ENCODE measurements at regions not wholly inside any gene's neighbourhood (a gene's known extent, or its start where the extent isn't known, plus 50 kb on each side); places are given as distances from the start of the nearest gene placed in this dataset.

DNA sequence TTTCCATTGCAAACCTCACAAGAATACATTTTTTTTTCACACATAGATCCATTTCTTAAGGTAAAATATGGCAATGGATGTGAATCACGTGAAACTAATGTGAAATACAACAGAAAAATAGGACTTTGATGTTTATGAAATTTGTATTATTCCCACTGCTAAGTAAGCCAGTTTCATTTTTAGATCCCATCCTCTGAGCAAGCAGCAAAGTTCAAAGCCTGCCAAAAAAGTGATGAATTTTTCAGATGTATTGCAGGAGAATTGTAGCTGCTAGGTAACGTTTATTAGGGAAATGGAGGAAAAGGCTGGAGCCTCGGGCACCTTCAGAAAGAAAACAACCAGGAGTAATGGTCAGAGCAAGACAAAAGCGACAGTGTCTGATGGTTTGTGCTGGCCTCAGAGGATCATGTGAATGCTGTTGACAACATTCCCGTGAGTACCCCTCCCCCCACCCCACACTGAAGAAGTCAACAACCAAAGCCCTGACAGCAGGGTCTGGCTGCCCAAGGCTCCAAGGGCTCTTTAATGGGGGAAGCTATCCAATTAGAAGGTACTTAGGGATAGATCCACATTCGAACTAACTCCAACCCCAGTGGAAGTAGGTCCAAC is 95.5 kb downstream of the OXGR1 start:
- TF ChIP-seq, protein P1, sequence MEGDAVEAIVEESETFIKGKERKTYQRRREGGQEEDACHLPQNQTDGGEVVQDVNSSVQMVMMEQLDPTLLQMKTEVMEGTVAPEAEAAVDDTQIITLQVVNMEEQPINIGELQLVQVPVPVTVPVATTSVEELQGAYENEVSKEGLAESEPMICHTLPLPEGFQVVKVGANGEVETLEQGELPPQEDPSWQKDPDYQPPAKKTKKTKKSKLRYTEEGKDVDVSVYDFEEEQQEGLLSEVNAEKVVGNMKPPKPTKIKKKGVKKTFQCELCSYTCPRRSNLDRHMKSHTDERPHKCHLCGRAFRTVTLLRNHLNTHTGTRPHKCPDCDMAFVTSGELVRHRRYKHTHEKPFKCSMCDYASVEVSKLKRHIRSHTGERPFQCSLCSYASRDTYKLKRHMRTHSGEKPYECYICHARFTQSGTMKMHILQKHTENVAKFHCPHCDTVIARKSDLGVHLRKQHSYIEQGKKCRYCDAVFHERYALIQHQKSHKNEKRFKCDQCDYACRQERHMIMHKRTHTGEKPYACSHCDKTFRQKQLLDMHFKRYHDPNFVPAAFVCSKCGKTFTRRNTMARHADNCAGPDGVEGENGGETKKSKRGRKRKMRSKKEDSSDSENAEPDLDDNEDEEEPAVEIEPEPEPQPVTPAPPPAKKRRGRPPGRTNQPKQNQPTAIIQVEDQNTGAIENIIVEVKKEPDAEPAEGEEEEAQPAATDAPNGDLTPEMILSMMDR (IDR thresholded peaks at IDR 0.05): no peak
- TF ChIP-seq, protein P2, sequence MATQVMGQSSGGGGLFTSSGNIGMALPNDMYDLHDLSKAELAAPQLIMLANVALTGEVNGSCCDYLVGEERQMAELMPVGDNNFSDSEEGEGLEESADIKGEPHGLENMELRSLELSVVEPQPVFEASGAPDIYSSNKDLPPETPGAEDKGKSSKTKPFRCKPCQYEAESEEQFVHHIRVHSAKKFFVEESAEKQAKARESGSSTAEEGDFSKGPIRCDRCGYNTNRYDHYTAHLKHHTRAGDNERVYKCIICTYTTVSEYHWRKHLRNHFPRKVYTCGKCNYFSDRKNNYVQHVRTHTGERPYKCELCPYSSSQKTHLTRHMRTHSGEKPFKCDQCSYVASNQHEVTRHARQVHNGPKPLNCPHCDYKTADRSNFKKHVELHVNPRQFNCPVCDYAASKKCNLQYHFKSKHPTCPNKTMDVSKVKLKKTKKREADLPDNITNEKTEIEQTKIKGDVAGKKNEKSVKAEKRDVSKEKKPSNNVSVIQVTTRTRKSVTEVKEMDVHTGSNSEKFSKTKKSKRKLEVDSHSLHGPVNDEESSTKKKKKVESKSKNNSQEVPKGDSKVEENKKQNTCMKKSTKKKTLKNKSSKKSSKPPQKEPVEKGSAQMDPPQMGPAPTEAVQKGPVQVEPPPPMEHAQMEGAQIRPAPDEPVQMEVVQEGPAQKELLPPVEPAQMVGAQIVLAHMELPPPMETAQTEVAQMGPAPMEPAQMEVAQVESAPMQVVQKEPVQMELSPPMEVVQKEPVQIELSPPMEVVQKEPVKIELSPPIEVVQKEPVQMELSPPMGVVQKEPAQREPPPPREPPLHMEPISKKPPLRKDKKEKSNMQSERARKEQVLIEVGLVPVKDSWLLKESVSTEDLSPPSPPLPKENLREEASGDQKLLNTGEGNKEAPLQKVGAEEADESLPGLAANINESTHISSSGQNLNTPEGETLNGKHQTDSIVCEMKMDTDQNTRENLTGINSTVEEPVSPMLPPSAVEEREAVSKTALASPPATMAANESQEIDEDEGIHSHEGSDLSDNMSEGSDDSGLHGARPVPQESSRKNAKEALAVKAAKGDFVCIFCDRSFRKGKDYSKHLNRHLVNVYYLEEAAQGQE (IDR thresholded peaks at IDR 0.05; ENCODE audit: insufficient read depth in 1 of 2, low read depth in 2 of 2, low read length in 1 of 2): no peak
- TF ChIP-seq POLR2AphosphoS5 (IDR thresholded peaks at IDR 0.05; ENCODE audit: low read depth, low read length): no peak
- no peak for TF ChIP-seq SIN3A (IDR thresholded peaks at IDR 0.05; ENCODE audit: borderline replicate concordance, insufficient read depth, low read depth, low read length)

All from Panc1 (cell line).